Loucy (cell line): ENCODE measurements at regions not wholly inside any gene's neighbourhood (a gene's known extent, or its start where the extent isn't known, plus 50 kb on each side); places are given as distances from the start of the nearest gene placed in this dataset.

ENCODE experiments used
- EZH2phosphoT487 ChIP-seq: fragments of 200-600 bp; IDR thresholded peaks from 2 replicates; pipeline ENCODE4 v1.6.1; 2018; ENCODE audit warnings: antibody characterized with exemption, mild to moderate bottlenecking, moderate library complexity, borderline replicate concordance
- TF ChIP-seq, protein P1 (sequence below): fragments of 200-600 bp; sonication (generic); conservative IDR thresholded peaks from 2 replicates; pipeline ENCODE4 v1.5.1; 2014; ENCODE audit warnings: mild to moderate bottlenecking, antibody characterized with exemption, low read length

DNA sequence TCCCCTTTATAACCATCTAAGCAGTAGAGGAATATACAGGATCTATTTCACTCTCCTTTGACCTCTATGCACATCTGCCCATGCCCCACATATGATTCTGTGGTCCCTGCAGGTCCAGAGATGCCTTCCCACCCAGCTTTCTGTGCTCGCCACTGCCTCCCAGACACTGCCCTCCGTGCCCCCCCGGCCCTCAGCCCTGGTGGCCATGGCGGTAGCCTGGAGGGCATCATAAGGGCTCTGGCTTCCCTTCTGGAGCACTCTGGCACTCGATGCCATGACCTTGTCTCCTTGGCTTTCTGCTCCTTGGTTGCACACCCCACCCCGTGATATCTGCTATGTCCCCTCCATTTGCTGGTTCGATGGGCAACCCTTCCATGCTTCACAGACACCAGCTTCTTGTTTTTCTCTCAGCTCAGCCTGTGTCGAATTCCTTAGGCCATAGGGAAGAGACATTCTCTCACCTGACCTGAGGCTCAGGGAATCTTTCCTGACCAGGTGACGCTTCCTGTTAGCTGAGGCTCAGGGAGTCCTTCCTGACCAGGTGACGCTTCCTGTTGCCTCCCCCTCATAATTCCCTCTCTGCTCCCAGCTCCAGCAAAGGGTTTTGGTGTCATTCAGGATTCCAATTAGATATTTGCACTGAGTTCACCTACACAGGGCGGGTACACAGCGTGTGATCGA, 100.4 kb upstream of the GLI3 start:
- TF ChIP-seq, protein P1, sequence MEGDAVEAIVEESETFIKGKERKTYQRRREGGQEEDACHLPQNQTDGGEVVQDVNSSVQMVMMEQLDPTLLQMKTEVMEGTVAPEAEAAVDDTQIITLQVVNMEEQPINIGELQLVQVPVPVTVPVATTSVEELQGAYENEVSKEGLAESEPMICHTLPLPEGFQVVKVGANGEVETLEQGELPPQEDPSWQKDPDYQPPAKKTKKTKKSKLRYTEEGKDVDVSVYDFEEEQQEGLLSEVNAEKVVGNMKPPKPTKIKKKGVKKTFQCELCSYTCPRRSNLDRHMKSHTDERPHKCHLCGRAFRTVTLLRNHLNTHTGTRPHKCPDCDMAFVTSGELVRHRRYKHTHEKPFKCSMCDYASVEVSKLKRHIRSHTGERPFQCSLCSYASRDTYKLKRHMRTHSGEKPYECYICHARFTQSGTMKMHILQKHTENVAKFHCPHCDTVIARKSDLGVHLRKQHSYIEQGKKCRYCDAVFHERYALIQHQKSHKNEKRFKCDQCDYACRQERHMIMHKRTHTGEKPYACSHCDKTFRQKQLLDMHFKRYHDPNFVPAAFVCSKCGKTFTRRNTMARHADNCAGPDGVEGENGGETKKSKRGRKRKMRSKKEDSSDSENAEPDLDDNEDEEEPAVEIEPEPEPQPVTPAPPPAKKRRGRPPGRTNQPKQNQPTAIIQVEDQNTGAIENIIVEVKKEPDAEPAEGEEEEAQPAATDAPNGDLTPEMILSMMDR: no peak
- no peak for TF ChIP-seq EZH2phosphoT487
